ENCODE measurements at regions not wholly inside any gene's neighbourhood (a gene's known extent, or its start where the extent isn't known, plus 50 kb on each side); places are given as distances from the start of the nearest gene placed in this dataset.

DNA sequence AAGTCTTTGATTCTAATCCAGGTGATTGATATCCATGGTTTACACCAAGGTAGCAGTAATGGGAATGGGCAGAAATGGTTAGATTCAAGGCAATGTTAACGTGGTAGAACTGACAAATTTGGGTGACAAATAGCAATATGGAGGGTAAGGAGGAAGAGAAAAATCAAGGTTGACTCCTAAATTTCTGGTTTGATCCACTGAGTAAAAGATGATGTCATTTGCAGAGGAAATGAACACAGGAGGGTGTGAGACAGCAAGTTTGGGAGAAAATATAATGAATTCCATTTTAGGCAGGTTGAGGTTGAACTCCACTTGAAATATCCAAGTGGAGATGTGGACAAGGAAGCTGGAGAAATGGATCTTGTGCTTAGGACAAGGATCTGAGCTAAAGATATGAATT, 170.9 kb upstream of the CAMK1G start:
- DNase-seq: no peak

- no peak for DNase-seq
These were observed 170.5 kb upstream of the CAMK1G start for GRCh38 chr1:209413062-209413461.

- no peak for DNase-seq
These were observed 168.6 kb upstream of the CAMK1G start for GRCh38 chr1:209414803-209415329.

DNA sequence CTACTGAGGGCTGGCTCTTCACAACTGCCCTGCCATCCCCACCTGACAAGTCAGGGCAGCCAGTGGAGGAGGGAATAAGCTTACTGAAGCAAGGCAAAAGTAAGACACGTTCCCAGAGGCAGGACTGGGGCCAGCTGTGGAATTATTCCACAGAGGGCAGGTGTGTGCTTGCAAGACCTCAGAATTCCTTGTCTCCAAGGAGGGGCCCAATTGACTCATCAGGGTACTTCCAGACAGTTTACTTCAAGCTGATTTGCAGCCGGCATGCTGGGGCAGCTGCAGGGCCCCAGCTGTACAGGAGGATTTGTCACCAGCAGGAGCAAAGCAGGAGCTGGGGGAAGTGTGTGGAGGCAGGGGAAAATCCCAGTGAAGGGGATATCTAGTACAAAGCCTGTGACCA, 167.5 kb upstream of the CAMK1G start:
- no peak for DNase-seq

- no peak for DNase-seq
These were observed 166.8 kb upstream of the CAMK1G start for GRCh38 chr1:209416716-209417115.

DNA sequence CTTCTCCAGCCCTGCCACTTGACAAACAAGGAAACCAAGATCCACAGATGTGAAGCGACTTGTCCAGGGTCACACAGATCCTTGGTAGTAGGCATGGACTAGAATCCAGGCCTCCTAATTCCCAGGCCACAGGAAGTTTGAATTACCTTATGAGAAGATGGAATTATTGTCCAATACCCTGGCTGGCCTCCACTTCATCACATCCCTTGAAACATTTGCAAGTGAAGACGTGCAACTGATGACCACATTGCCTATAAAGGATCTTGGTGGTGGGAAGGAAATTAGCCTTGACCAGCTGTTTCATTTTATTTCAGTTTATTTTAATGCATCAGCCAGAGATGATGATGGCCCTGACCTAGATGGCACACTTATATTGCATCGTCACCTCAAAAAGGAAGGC, 165.8 kb upstream of the CAMK1G start:
- DNase-seq: no peak

- no peak for DNase-seq
These were observed 163.2 kb upstream of the CAMK1G start for GRCh38 chr1:209420276-209420675.

- peak in 1 of 58 donors; percentile 19 for DNase-seq
These were observed 162.3 kb upstream of the CAMK1G start for GRCh38 chr1:209421186-209421585.

DNA sequence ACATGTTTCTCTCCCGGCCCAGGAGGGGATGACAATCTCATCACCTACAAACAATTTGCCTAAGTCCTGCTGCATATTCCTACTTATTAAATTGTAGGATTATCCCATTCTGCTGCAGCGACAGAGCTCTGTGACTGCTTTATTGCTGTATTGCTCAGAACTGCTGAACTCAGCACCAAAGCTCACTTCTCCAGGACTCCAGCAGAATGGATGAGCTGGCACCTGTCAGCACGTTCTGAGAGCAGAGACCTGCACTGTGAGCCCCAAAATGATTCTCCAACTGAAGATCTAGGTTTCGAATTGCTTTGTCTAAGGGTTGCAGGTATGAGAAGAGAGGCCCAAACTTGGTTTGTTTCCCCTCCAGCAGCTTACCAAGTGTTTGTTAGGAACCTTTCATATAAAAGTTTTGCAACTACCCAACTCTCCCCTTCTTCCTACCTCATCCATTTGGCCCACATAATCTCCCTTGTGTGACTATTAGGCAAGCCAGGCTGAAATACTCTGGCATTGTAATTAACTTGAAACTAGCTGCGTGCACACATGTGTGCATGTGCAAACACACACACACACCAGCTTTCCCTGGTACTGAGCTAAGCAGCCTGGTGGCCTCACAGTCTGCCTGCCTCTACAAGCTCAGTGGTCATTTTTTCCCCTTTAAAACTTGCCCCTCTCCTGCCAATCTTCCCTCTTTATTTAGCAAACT, 161.4 kb upstream of the CAMK1G start:
- DNase-seq: no peak

DNA sequence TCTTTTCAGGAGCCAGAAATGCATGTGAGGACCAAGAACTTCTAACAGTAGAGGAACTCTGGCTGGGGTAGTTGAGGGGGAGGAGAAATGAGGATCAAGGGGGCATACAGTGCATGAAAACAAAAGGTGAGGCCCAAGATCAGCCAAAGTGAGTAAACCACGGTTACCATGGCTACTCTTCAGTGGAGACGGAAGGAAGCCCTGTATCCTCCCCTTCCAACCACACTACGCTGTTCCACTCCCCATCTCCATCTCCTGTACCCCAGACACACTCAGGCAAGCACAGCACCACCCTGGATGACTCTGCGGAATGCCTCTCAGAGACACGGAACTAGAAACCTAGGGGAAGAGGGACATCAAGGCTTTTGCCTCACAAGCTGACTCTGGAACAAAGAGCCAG, 157.6 kb upstream of the CAMK1G start:
- no peak for DNase-seq

DNA sequence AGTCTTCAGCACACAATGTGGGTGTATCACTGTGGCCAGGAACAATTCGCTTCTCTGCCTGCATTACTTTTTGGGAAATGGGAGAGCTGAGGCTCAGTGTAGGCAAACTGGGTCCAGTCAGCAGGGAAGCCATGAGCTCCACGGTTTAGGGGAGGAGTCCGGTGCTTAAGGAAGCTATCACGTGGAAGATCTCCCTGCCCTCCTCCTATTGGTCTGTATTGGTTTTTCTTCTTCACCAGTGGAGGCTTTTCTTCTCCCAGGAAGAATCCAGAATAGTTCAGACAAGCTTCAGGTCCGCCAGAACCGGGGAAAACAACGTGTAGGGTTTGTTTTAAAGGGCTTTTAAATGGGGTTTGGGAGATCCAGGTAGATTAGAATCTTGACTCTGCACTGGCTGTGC, 156.2 kb upstream of the CAMK1G start:
- DNase-seq: no peak

- DNase-seq: no peak
These were observed 155.7 kb upstream of the CAMK1G start for GRCh38 chr1:209427811-209428210.

GRCh38 chr1:209428241-209428921, 155.1 kb upstream of the CAMK1G start:
- DNase-seq: no peak

DNA sequence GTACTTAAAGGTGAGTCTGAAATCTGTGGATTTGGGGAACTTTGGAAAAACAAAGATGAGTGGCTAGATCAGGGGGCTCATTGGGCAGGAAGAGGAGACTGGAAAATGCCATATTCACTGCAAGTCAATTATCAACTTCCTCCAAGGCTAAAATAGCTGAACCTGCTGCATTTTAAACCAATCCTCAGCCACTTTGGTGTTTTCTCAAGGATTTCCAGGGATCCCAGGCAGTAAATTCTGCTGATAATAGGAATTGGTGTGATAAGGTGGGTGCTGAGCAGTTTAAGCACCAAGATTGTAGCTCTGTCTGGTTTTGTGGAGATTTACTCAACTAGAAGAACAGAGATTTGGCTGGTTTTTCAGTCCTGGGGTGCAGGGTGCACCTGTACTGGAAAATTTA, 153.9 kb upstream of the CAMK1G start:
- no peak for DNase-seq

DNA sequence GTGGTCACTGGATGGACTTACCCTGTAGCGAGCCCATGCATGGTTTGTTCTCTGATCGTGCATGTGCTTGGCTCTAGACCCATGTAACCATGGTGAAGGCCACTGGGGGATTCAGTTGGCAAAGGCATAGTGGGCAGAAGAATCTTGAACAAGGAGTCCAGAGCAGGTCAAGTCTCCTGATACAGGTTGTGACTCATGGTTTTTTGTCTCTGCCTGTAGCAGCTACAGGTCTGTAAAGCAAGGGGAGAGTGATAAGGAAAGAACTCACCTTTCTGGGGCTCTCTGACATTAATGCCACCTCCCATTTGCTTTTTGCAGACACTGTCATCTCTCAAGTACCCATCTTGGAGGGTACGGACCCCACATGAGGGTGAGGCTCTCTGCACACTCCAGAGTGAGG, 153.4 kb upstream of the CAMK1G start:
- no peak for DNase-seq

DNA sequence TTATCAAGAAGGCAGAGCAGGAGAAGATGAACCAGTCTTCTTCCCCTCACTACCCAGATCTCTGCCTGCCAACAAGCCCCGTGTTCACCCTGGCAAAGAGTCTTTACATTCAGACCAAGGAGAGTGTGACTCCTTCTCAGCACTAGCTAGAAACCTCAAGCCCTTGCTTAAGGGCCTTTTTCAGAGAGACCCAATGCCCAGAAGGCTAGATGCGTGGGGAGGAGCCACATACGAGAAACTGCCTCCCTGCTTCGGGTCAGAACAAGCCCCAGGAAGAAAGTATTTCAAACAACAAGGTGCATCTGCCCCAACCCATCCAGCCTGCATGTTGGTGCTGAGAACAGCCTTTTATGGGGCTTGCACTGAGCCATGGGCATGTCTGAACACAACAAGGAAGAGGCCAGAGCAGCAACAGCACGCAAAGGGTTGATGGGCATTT, 152.7 kb upstream of the CAMK1G start:
- DNase-seq: no peak

- DNase-seq: no peak
These were observed 152.1 kb upstream of the CAMK1G start for GRCh38 chr1:209431402-209431801.

- no peak for DNase-seq
These were observed 151.6 kb upstream of the CAMK1G start for GRCh38 chr1:209431813-209432442.

GRCh38 chr1:209432443-209432825, 151.1 kb upstream of the CAMK1G start:
- no peak for DNase-seq

DNA sequence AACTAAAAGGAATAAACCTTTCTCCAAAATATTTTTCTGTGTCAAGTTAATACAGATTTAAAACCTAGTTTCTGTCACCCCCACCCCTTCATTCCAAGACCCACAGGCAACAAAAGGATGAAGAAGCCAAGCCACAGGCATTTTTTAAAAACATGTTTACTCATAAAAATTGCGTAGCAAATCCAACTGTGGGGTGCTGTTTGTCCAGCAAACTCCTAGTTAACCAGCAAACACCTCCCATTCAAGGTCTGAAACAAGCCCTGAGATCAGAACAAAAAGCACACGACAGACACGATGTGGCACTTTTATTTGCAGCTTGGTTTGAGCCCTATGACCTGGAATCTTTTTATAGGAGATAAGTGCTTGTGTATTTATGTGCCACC, 149.9 kb upstream of the CAMK1G start:
- DNase-seq: no peak

DNA sequence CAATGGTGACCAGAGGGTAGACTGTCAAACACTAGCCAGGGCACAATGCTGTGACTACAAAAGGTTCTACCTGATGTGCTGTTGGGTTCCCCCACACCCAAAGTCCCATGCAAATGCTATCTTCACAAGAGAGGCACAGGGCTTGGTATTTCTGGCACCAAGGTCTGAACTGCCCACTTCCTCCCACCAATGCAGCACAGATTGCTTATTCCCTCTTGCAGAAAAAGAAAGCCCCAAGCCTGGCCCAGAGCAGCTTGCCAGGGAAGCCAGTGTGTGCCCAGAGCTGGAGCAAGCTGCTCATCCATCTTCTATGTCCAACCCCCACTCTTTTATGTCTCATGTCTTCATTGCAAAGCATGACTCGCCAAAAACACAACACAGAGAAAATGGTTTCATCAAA, 149.4 kb upstream of the CAMK1G start:
- DNase-seq: peak in 32 of 58 donors; percentile 3 to 75 (median 22)

- peak in 6 of 58 donors; percentile 7 to 43 (median 20) for DNase-seq
These were observed 148.8 kb upstream of the CAMK1G start for GRCh38 chr1:209434631-209435217.
